RWPE2 (cell line): ENCODE measurements at regions not wholly inside any gene's neighbourhood (a gene's known extent, or its start where the extent isn't known, plus 50 kb on each side); places are given as distances from the start of the nearest gene placed in this dataset.

Experiments used
- ATAC-seq: fragments of 200-7000 bp; cut with Tn5 transposase; 3 replicates; pipeline ENCODE4 v1.9.1; 2021; ENCODE audit warnings: low read depth
- DNase-seq: peaks from one replicate; pipeline ENCODE4 v3.0.0-alpha.2; 2020; ENCODE audit warnings: low spot score
- H3K27ac ChIP-seq: fragments of 450-650 bp; 2 replicates; pipeline ENCODE4 v1.5.1; 2017; ENCODE audit warnings: mild to moderate bottlenecking; ENCODE audit not compliant: poor library complexity, severe bottlenecking
- H3K27me3 ChIP-seq: fragments of 250-450 bp; sonication (Bioruptor Pico); 2 replicates; pipeline ENCODE4 v1.5.1; 2021; ENCODE audit warnings: mild to moderate bottlenecking, moderate library complexity; ENCODE audit not compliant: insufficient read depth, poor library complexity, severe bottlenecking
- H3K36me3 ChIP-seq: fragments of 250-450 bp; sonication (Bioruptor Pico); 2 replicates; pipeline ENCODE4 v1.5.1; 2020; ENCODE audit warnings: low read depth, mild to moderate bottlenecking, moderate library complexity
- H3K4me1 ChIP-seq: fragments of 250-450 bp; sonication (Bioruptor Pico); 2 replicates; pipeline ENCODE4 v1.5.1; 2021; ENCODE audit warnings: mild to moderate bottlenecking, moderate library complexity; ENCODE audit not compliant: insufficient read depth, poor library complexity, severe bottlenecking
- H3K4me3 ChIP-seq: fragments of 250-450 bp; sonication (Bioruptor Pico); 2 replicates; pipeline ENCODE4 v1.5.1; 2021; ENCODE audit warnings: mild to moderate bottlenecking, moderate library complexity; ENCODE audit not compliant: severe bottlenecking
- H3K9me3 ChIP-seq: fragments of 250-450 bp; sonication (Bioruptor Pico); 2 replicates; pipeline ENCODE4 v1.5.1; 2021; ENCODE audit warnings: mild to moderate bottlenecking, moderate library complexity; ENCODE audit not compliant: severe bottlenecking
- TF ChIP-seq, protein P1 (sequence below): fragments of 450-650 bp; IDR thresholded peaks from one replicate; pipeline ENCODE4 v1.5.1; 2017; ENCODE audit warnings: mild to moderate bottlenecking, moderate library complexity; ENCODE audit not compliant: poor library complexity, severe bottlenecking

DNA sequence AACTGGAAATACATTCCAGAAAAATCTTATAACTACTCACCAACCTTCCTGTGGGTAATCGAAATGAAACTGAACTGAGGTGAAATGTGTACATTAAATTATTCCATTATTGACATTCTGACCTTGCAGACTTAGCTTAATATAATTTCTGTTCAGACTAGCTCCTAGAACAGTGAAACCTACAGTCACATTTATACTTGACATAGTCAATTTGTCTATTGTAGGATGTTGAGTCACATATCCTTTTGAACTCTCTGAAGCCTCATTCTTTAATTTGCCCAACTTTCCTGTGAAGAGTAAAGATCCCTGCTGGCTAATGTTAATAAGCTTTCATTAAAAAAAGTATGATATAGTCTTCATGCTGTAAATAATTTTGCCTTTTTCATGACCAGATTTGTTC lies 92.0 kb upstream of the SCEL start:
- Histone ChIP-seq H3K4me3 (no peak overlapping the region), H3K27me3 (no peaks in the 10 kb centered on the region), H3K36me3 (no peaks in the 10 kb centered on the region), H3K9me3 (no peaks in the 10 kb centered on the region), H3K4me1 (no peaks in the 10 kb centered on the region), H3K27ac (no peak overlapping the region)
- no peak for DNase-seq
- no peak for ATAC-seq
- TF ChIP-seq, protein P1, sequence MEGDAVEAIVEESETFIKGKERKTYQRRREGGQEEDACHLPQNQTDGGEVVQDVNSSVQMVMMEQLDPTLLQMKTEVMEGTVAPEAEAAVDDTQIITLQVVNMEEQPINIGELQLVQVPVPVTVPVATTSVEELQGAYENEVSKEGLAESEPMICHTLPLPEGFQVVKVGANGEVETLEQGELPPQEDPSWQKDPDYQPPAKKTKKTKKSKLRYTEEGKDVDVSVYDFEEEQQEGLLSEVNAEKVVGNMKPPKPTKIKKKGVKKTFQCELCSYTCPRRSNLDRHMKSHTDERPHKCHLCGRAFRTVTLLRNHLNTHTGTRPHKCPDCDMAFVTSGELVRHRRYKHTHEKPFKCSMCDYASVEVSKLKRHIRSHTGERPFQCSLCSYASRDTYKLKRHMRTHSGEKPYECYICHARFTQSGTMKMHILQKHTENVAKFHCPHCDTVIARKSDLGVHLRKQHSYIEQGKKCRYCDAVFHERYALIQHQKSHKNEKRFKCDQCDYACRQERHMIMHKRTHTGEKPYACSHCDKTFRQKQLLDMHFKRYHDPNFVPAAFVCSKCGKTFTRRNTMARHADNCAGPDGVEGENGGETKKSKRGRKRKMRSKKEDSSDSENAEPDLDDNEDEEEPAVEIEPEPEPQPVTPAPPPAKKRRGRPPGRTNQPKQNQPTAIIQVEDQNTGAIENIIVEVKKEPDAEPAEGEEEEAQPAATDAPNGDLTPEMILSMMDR: no peak

DNA sequence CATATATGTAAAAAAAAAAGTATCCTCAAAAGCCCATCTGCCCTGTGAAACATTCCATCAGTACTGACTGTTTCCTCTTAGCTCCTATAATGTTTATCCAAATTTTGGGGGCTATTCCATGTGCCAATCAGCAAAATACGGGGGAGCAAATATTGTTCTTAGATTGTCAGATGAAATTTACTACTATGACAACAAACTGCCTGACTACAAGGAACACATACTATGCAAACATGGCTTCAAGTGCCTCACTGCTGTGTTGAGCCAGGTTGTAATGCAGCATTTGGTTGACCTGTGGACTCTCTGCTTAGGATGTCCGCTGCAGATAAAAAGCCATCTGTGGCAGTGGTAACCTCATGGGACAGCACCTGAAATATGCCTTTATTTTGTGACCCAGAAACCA lies 98.2 kb upstream of the SCEL start:
- TF ChIP-seq, protein P1: no peak
- no peak overlapping the region for H3K27ac ChIP-seq
- DNase-seq (no peak), ATAC-seq (no peak)
- no peaks in the 10 kb centered on the region for H3K27me3 ChIP-seq
- H3K9me3 ChIP-seq: no peaks in the 10 kb centered on the region
- H3K36me3 ChIP-seq: no peaks in the 10 kb centered on the region
- no peak overlapping the region for H3K4me3 ChIP-seq
- H3K4me1 ChIP-seq: no peaks in the 10 kb centered on the region

DNA sequence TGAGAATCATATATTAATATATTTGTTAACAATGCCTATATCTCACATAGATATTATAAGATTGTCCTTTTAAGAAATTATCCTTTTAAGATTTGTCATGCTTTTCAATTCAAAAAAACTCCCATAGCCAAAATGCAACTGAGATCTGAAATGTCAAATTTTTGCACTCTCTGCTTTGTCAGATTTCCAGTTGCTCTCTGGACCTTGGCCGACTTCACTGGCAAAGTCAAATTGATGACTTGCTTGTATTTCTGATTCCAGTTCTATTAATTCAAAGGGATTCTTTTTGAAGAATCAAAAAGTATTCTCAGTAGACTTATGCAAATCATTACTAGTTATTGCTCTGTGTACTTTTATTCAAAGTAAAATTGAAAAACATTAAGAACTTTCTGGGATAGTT lies 101.2 kb upstream of the SCEL start:
- Histone ChIP-seq H3K4me1 (no peaks in the 10 kb centered on the region), H3K4me3 (no peak overlapping the region), H3K27me3 (no peaks in the 10 kb centered on the region), H3K36me3 (no peaks in the 10 kb centered on the region), H3K9me3 (no peaks in the 10 kb centered on the region), H3K27ac (no peak overlapping the region)
- TF ChIP-seq, protein P1: no peak
- ATAC-seq (no peak), DNase-seq (no peak)

DNA sequence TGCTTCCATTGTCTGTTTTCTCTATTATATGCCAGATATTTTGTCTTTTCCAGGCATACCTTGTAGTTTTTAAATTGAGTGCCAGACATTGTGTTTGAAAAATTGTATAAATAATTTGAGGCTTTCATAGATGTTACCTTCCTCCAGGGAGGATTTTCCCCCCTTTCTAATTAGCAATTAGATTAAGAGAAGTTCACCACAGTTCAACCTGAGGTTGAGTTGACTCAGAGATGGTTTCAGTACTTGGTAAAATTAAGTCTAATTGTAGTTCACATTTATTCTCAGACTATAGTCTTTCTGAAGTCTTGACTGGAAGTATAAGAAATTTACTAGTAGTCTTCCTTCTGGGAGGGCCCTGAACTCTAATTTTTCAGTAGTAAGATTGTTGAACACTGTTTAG lies 104.1 kb upstream of the SCEL start:
- Histone ChIP-seq H3K4me3 (no peak overlapping the region), H3K4me1 (no peaks in the 10 kb centered on the region), H3K27ac (no peak overlapping the region), H3K27me3 (no peaks in the 10 kb centered on the region), H3K9me3 (no peaks in the 10 kb centered on the region), H3K36me3 (no peaks in the 10 kb centered on the region)
- DNase-seq (no peak), ATAC-seq (no peak)
- TF ChIP-seq, protein P1: no peak

DNA sequence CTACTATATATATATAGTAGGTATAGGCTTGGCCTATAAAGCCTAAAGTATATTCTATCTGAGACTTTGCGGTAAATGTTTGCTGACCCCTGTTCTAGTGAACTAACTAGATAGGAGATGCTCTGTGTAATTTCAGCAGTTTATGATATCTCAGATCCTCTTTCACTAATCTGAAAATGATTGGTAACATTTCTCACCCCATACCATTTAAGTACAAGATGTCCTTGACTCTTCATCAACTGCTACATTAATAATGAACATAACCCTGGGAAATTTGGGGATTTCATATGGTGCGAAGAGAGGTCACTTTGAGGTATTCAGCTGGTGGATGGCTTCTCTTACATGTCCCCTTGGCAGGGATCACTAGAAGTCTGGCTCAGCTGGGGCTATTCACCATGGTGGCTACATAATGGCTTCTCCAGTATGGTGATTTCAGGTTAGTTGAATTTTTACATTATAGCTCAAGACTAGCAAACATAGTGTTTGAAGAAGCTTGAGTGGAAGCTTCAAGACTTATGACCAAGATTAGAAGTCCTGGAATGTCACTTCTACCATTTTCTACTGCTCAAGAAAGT lies 103.6 kb upstream of the MYCBP2 start:
- DNase-seq (no peak), ATAC-seq (no peak)
- Histone ChIP-seq H3K9me3 (no peaks in the 10 kb centered on the region), H3K36me3 (no peaks in the 10 kb centered on the region), H3K27ac (no peak overlapping the region), H3K4me3 (no peak overlapping the region), H3K4me1 (no peaks in the 10 kb centered on the region), H3K27me3 (no peaks in the 10 kb centered on the region)
- TF ChIP-seq, protein P1: no peak
